CD14-positive monocyte (primary cell): ENCODE measurements at regions not wholly inside any gene's neighbourhood (a gene's known extent, or its start where the extent isn't known, plus 50 kb on each side); places are given as distances from the start of the nearest gene placed in this dataset.

ENCODE experiments used
- DNase-seq, 3 donors: peaks; one replicate each; pipeline ENCODE4 v3.0.0-alpha.2; 2011 to 2022
- H2AFZ ChIP-seq: 2 replicates; pipeline ENCODE4 v1.6.0; 2012; ENCODE audit warnings: mild to moderate bottlenecking, low read depth, low read length, inconsistent platforms; ENCODE audit not compliant: insufficient read depth, poor library complexity, severe bottlenecking
- H3K27ac ChIP-seq, 2 donors: 1 replicate in 1 of 2; 2 replicates in 1 of 2; pipeline ENCODE4 v1.5.1; 2012 to 2013; ENCODE audit warnings: low read length in 2 of 2, control low read depth in 1 of 2, inconsistent platforms in 1 of 2, low read depth in 1 of 2, mild to moderate bottlenecking in 1 of 2
- H3K27me3 ChIP-seq, 2 donors: one replicate each; pipeline versions ENCODE4 v1.6.0 to v1.6.1; 2011 to 2013; ENCODE audit warnings: low read length in 2 of 2; ENCODE audit not compliant: control insufficient read depth in 2 of 2, insufficient read depth in 2 of 2
- H3K36me3 ChIP-seq, 2 donors: replicated peaks in 1 of 2; 1 replicate in 1 of 2; 2 replicates in 1 of 2; pipeline versions ENCODE4 v1.5.1 to v1.6.1; 2012 to 2013; ENCODE audit warnings: low read length in 2 of 2, control low read depth in 1 of 2, inconsistent platforms in 1 of 2, mild to moderate bottlenecking in 1 of 2; ENCODE audit not compliant: insufficient read depth in 2 of 2, control insufficient read depth in 1 of 2
- H3K4me1 ChIP-seq, 2 donors: 1 replicate in 1 of 2; 2 replicates in 1 of 2; pipeline versions ENCODE4 v1.5.1 to v1.6.1; 2012 to 2013; ENCODE audit warnings: low read length in 2 of 2, control low read depth in 1 of 2, inconsistent platforms in 1 of 2, mild to moderate bottlenecking in 1 of 2, moderate library complexity in 1 of 2; ENCODE audit not compliant: insufficient read depth in 2 of 2, control insufficient read depth in 1 of 2
- H3K4me2 ChIP-seq: replicated peaks from 2 replicates; pipeline ENCODE3; 2012; ENCODE audit warnings: low read length, moderate library complexity, mild to moderate bottlenecking; ENCODE audit not compliant: poor library complexity, severe bottlenecking; ENCODE audit errors: extremely low read depth
- H3K4me3 ChIP-seq, 3 experiments: fragments of 200-600 bp in 1 of 3; sonication (generic) in 1 of 3; replicated peaks in 1 of 3; 1 replicate in 2 of 3; 2 replicates in 1 of 3; pipeline ENCODE4 v1.5.1; 2011 to 2013; ENCODE audit warnings: low read length in 3 of 3, mild to moderate bottlenecking in 3 of 3, control low read depth in 2 of 3, low read depth in 2 of 3, inconsistent platforms in 1 of 3, moderate library complexity in 1 of 3
- H3K79me2 ChIP-seq: 2 replicates; pipeline ENCODE4 v1.6.0; 2012; ENCODE audit warnings: mild to moderate bottlenecking, control low read depth, inconsistent platforms, low read length, moderate library complexity; ENCODE audit not compliant: insufficient read depth
- H3K9ac ChIP-seq: 2 replicates; pipeline ENCODE4 v1.6.0; 2017; ENCODE audit warnings: low read length, mild to moderate bottlenecking; ENCODE audit not compliant: insufficient read depth, poor library complexity, severe bottlenecking
- H3K9me3 ChIP-seq, 2 donors: replicated peaks in 1 of 2; 1 replicate in 1 of 2; 2 replicates in 1 of 2; pipeline versions ENCODE4 v1.5.1 to v1.6.1; 2012 to 2013; ENCODE audit warnings: low read length in 2 of 2, control low read depth in 1 of 2; ENCODE audit not compliant: control insufficient read depth in 1 of 2, insufficient read depth in 1 of 2
- H4K20me1 ChIP-seq: 2 replicates; pipeline ENCODE4 v1.6.0; 2012; ENCODE audit warnings: mild to moderate bottlenecking, low read length, control low read depth, moderate library complexity; ENCODE audit not compliant: insufficient read depth
- H3K27ac Mint-ChIP-seq, 7 donors: one replicate each; pipeline ENCODE4 v1.8.0; 2020; ENCODE audit warnings: mild to moderate bottlenecking in 7 of 7, mixed read lengths in 7 of 7, moderate library complexity in 6 of 7, inconsistent platforms in 2 of 7
- H3K27me3 Mint-ChIP-seq, 3 donors: one replicate each; pipeline ENCODE4 v1.8.0; 2021 to 2022; ENCODE audit warnings: low read depth in 3 of 3, mild to moderate bottlenecking in 3 of 3, mixed read lengths in 3 of 3, moderate library complexity in 3 of 3, inconsistent platforms in 1 of 3
- H3K36me3 Mint-ChIP-seq, 2 donors: one replicate each; pipeline ENCODE4 v1.8.0; 2020; ENCODE audit warnings: mixed read lengths in 2 of 2, inconsistent platforms in 1 of 2, mild to moderate bottlenecking in 1 of 2
- H3K4me1 Mint-ChIP-seq: one replicate; pipeline ENCODE4 v1.8.0; 2020; ENCODE audit warnings: mild to moderate bottlenecking, mixed read lengths
- H3K4me3 Mint-ChIP-seq, 2 donors: one replicate each; pipeline ENCODE4 v1.8.0; 2020; ENCODE audit warnings: mild to moderate bottlenecking in 2 of 2, mixed read lengths in 2 of 2, moderate library complexity in 1 of 2
- H3K9me3 Mint-ChIP-seq, 7 donors: one replicate each; pipeline ENCODE4 v1.8.0; 2020 to 2022; ENCODE audit warnings: mixed read lengths in 7 of 7, mild to moderate bottlenecking in 6 of 7, moderate library complexity in 6 of 7, inconsistent platforms in 2 of 7
- CTCF ChIP-seq: fragments of 200-600 bp; IDR thresholded peaks from one replicate; pipeline ENCODE4 v1.8.0; 2022; ENCODE audit warnings: antibody characterized with exemption, mild to moderate bottlenecking
- WGBS: methylation state at CpG from one replicate; pipeline ENCODE4 v1.1.5; 2013; ENCODE audit warnings: missing lambda C conversion rate; ENCODE audit not compliant: insufficient coverage; 5-methylcytosine and 5-hydroxymethylcytosine counted together
- intact Hi-C, 2 donors: fragments of 100-400 bp; cut with micrococcal nuclease; formaldehyde crosslinking; loops; one replicate each; pipeline versions ENCODE4 v1.15.0 to v1.15.1; 2023

- no peaks in the 10 kb centered on the region for H3K36me3 Mint-ChIP-seq
- H3K4me1 Mint-ChIP-seq = no peaks in the 10 kb centered on the region
- Histone ChIP-seq H2AFZ (no peak overlapping the region), H3K9ac (no peak overlapping the region), H3K9me3 (no peaks in the 10 kb centered on the region), H3K27ac (no peak overlapping the region), H3K79me2 (no peaks in the 10 kb centered on the region), H3K4me1 (no peaks in the 10 kb centered on the region), H4K20me1 (no peaks in the 10 kb centered on the region), H3K36me3 (no peaks in the 10 kb centered on the region), H3K4me3 (no peak overlapping the region), H3K27me3 (peaks cover 2 to 5% of the 10 kb centered on the region in 2 donors), H3K4me2 (no peak overlapping the region)
- no peak overlapping the region for H3K4me3 Mint-ChIP-seq
- WGBS = no CpG with 5 or more reads among the region's 6 CpGs
- peaks cover 0 to 4% (median 0%) of the 10 kb centered on the region in 7 donors for H3K9me3 Mint-ChIP-seq
- TF ChIP-seq CTCF = no peak
- peaks cover 3 to 13% (median 9%) of the 10 kb centered on the region in 3 donors for H3K27me3 Mint-ChIP-seq
- intact Hi-C loops = no loop called here
- no peak for DNase-seq
- H3K27ac Mint-ChIP-seq = no peak overlapping the region
Observed at GRCh38 chr22:26979294-26979693, 321.9 kb downstream of the MIAT start.

- H3K36me3 Mint-ChIP-seq = no peaks in the 10 kb centered on the region
- H3K4me3 Mint-ChIP-seq = no peak overlapping the region
- Histone ChIP-seq H3K4me3 (no peak overlapping the region), H4K20me1 (no peaks in the 10 kb centered on the region), H3K79me2 (no peaks in the 10 kb centered on the region), H3K4me1 (no peaks in the 10 kb centered on the region), H3K9me3 (no peaks in the 10 kb centered on the region), H3K36me3 (no peaks in the 10 kb centered on the region), H3K27me3 (peaks cover 7 to 10% of the 10 kb centered on the region in 2 donors), H3K27ac (no peak overlapping the region), H3K9ac (no peak overlapping the region), H2AFZ (no peak overlapping the region), H3K4me2 (no peak overlapping the region)
- no peak for TF ChIP-seq CTCF
- H3K27me3 Mint-ChIP-seq = peaks cover 5 to 14% (median 14%) of the 10 kb centered on the region in 3 donors
- intact Hi-C loops = no loop called here
- DNase-seq = no peak
- no peak overlapping the region for H3K27ac Mint-ChIP-seq
- WGBS = 100% methylated on average over 2 of the region's 7 CpGs
- H3K4me1 Mint-ChIP-seq = no peaks in the 10 kb centered on the region
- peaks cover 0 to 4% (median 0%) of the 10 kb centered on the region in 7 donors for H3K9me3 Mint-ChIP-seq
Observed at GRCh38 chr22:26981111-26981510, 323.7 kb downstream of the MIAT start.
